ENCODE measurements at regions not wholly inside any gene's neighbourhood (a gene's known extent, or its start where the extent isn't known, plus 50 kb on each side); places are given as distances from the start of the nearest gene placed in this dataset.

GRCh38 chr19:30118221-30118620 lies 176.2 kb downstream of the URI1 start:
- H3K4me3 ChIP-seq (ENCODE audit: control extremely low read depth in 1 of 5, extremely low read depth in 1 of 5, insufficient read depth in 1 of 5, low read depth in 2 of 5, low read length in 4 of 5) = no peak overlapping the region

GRCh38 chr19:30118760-30119159 lies 176.7 kb downstream of the URI1 start:
- Histone ChIP-seq H3K27ac (ENCODE audit: low read length in 2 of 2) (no peak overlapping the region), H4K20me1 (ENCODE audit: control insufficient read depth, insufficient read depth, low read length, poor library complexity, severe bottlenecking) (no peaks in the 10 kb centered on the region), H3K36me3 (replicated peaks in 1 of 2; ENCODE audit: control extremely low read depth in 1 of 2, control insufficient read depth in 1 of 2, extremely low read depth in 1 of 2, insufficient read depth in 2 of 2, low read length in 1 of 2) (no peaks in the 10 kb centered on the region), H3K79me2 (ENCODE audit: control insufficient read depth, insufficient read depth, low read length) (no peaks in the 10 kb centered on the region), H3K9me3 (ENCODE audit: control extremely low read depth in 1 of 3, control insufficient read depth in 2 of 3, insufficient read depth in 1 of 3, low read length in 2 of 3) (peaks cover 0 to 8% (median 0%) of the 10 kb centered on the region in 3 donors), H3K4me1 (ENCODE audit: control insufficient read depth in 2 of 2, insufficient read depth in 2 of 2, low read length in 2 of 2) (no peaks in the 10 kb centered on the region), H3K4me3 (ENCODE audit: control extremely low read depth in 1 of 5, extremely low read depth in 1 of 5, insufficient read depth in 1 of 5, low read depth in 2 of 5, low read length in 4 of 5) (no peak overlapping the region), H3K4me2 (replicated peaks; ENCODE audit: low read depth, low read length, poor library complexity, severe bottlenecking) (no peak overlapping the region), H3K27me3 (replicated peaks in 1 of 4; ENCODE audit: control extremely low read depth in 1 of 4, control insufficient read depth in 3 of 4, insufficient read depth in 4 of 4, low read length in 3 of 4) (no peaks in the 10 kb centered on the region), H2AFZ (ENCODE audit: insufficient read depth, low read depth, low read length, poor library complexity, severe bottlenecking) (no peak overlapping the region), H3K9ac (ENCODE audit: low read length) (no peak overlapping the region)
- WGBS (ENCODE audit: insufficient coverage) = 93% methylated on average over 12 of the region's 12 CpGs
- intact Hi-C loops (cut with micrococcal nuclease) = no loop called here
- H3K27me3 Mint-ChIP-seq = peaks cover 2% of the 10 kb centered on the region
- ATAC-seq (ENCODE audit: low read depth) (no peak), DNase-seq (no peak)
- TF ChIP-seq CTCF (IDR thresholded peaks at IDR 0.05) = no peak
- no peak for TF ChIP-seq EZH2 (IDR thresholded peaks at IDR 0.05; ENCODE audit: borderline replicate concordance, insufficient read depth, low read depth, low read length, poor library complexity, severe bottlenecking)
- no peak overlapping the region for H3K4me3 Mint-ChIP-seq
- H3K4me1 Mint-ChIP-seq = no peaks in the 10 kb centered on the region
- POLR2A ChIA-PET = no interaction called here
- no peak overlapping the region for H3K27ac Mint-ChIP-seq
- CTCF ChIA-PET = no interaction called here
- H3K9me3 Mint-ChIP-seq (ENCODE audit: insufficient read depth) = peaks cover 3% of the 10 kb centered on the region

More at GRCh38 chr19:30118221-30118620, 176.2 kb downstream of the URI1 start:
- ChIA-PET CTCF (no interaction called here), POLR2A (no interaction called here)
- Histone ChIP-seq H3K27me3 (replicated peaks in 1 of 4; ENCODE audit: control extremely low read depth in 1 of 4, control insufficient read depth in 3 of 4, insufficient read depth in 4 of 4, low read length in 3 of 4) (no peaks in the 10 kb centered on the region), H3K4me2 (replicated peaks; ENCODE audit: low read depth, low read length, poor library complexity, severe bottlenecking) (no peak overlapping the region), H3K9me3 (ENCODE audit: control extremely low read depth in 1 of 3, control insufficient read depth in 2 of 3, insufficient read depth in 1 of 3, low read length in 2 of 3) (peaks cover 0 to 8% (median 0%) of the 10 kb centered on the region in 3 donors), H3K4me1 (ENCODE audit: control insufficient read depth in 2 of 2, insufficient read depth in 2 of 2, low read length in 2 of 2) (no peaks in the 10 kb centered on the region), H3K79me2 (ENCODE audit: control insufficient read depth, insufficient read depth, low read length) (no peaks in the 10 kb centered on the region), H2AFZ (ENCODE audit: insufficient read depth, low read depth, low read length, poor library complexity, severe bottlenecking) (no peak overlapping the region), H4K20me1 (ENCODE audit: control insufficient read depth, insufficient read depth, low read length, poor library complexity, severe bottlenecking) (no peaks in the 10 kb centered on the region), H3K36me3 (replicated peaks in 1 of 2; ENCODE audit: control extremely low read depth in 1 of 2, control insufficient read depth in 1 of 2, extremely low read depth in 1 of 2, insufficient read depth in 2 of 2, low read length in 1 of 2) (no peaks in the 10 kb centered on the region), H3K27ac (ENCODE audit: low read length in 2 of 2) (no peak overlapping the region), H3K9ac (ENCODE audit: low read length) (no peak overlapping the region)
- no peak for ATAC-seq (ENCODE audit: low read depth)
- no peaks in the 10 kb centered on the region for H3K27me3 Mint-ChIP-seq
- TF ChIP-seq CTCF (IDR thresholded peaks at IDR 0.05) (no peak), EZH2 (IDR thresholded peaks at IDR 0.05; ENCODE audit: borderline replicate concordance, insufficient read depth, low read depth, low read length, poor library complexity, severe bottlenecking) (no peak)
- H3K9me3 Mint-ChIP-seq (ENCODE audit: insufficient read depth) = peaks cover 3% of the 10 kb centered on the region
- no peak overlapping the region for H3K4me3 Mint-ChIP-seq
- 96% methylated on average over 10 of the region's 11 CpGs for WGBS (ENCODE audit: insufficient coverage)
- intact Hi-C loops (cut with micrococcal nuclease) = no loop called here
- H3K27ac Mint-ChIP-seq = no peak overlapping the region
- no peak for DNase-seq
- no peaks in the 10 kb centered on the region for H3K4me1 Mint-ChIP-seq
